ENCODE measurements at regions not wholly inside any gene's neighbourhood (a gene's known extent, or its start where the extent isn't known, plus 50 kb on each side); places are given as distances from the start of the nearest gene placed in this dataset.

DNA sequence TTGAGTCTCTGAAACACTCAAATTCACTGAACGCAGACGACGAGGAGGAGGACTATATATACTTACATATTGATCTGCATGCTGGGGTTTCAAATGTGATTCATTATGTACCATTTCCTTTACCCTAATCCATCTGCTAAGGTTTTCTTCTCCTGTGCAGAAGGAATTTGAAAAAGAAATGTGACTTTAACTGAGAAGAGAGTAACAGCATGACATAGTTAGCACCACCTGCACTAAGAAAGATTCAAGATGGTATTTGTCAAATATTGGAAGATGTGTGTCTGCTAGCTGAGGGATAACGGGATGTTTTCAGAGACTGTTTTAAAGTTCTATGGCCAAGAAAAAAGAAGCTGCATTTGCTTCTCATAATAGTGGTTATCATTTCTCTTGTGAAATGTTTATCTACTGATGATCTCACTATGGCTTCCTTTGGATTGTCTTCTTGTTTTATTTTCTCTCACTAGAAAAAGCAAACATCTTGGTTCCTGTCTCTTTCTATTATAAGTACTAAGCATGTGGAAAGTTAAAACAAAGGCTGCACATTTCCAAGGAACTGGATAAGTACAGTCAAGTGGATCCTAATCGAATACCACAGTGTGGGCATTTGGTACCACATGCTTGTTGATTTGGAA, 89.8 kb upstream of the TLE4 start:
- Histone ChIP-seq H3K27me3 (ENCODE audit: control insufficient read depth, insufficient read depth, low read length) (no peaks in the 10 kb centered on the region), H3K4me3 (ENCODE audit: low read length) (no peak overlapping the region), H3K9me3 (ENCODE audit: control insufficient read depth, insufficient read depth, low read length) (no peaks in the 10 kb centered on the region), H3K4me1 (ENCODE audit: control insufficient read depth, insufficient read depth, low read length) (no peaks in the 10 kb centered on the region), H3K27ac (ENCODE audit: low read length) (no peak overlapping the region), H3K36me3 (ENCODE audit: control insufficient read depth, insufficient read depth, low read length) (no peaks in the 10 kb centered on the region)
- ATAC-seq (no peak), DNase-seq (no peak)
- TF ChIP-seq CTCF (IDR thresholded peaks at IDR 0.05), result no peak
- Mint-ChIP-seq H3K4me3 (no peak overlapping the region), H3K4me1 (peaks cover 4 to 5% of the 10 kb centered on the region in 2 donors), H3K9me3 (peaks cover 0 to 2% of the 10 kb centered on the region in 2 donors), H3K27me3 (ENCODE audit: low read depth in 2 of 2) (peaks cover 0 to 3% of the 10 kb centered on the region in 2 donors), H3K27ac (no peak overlapping the region), H3K36me3 (no peaks in the 10 kb centered on the region)
- intact Hi-C loops (cut with micrococcal nuclease), result no loop called here
- 88% methylated on average over 5 of the region's 5 CpGs for WGBS (ENCODE audit: insufficient coverage)

DNA sequence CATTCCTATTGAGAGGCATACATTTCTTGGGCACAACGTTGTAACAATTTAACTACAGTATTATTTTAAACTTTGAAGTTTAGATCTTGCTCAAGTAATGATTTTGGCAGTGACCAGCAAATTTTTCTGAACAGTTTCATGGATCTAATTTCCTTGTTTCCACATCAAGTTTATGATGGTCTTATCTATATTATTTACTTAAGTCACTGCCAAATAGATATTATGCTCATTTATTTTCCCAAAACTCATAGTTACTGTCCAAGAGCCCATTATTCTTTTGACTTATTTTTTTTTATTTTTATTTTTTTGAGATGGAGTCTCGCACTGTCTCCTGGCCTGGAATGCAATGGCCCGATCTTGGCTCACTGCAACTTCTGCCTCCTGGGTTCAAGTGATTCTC, 86.5 kb upstream of the TLE4 start:
- peaks cover 0 to 2% of the 10 kb centered on the region in 2 donors for H3K9me3 Mint-ChIP-seq
- ATAC-seq (no peak), DNase-seq (no peak)
- no peaks in the 10 kb centered on the region for H3K36me3 Mint-ChIP-seq
- H3K9me3 ChIP-seq (ENCODE audit: control insufficient read depth, insufficient read depth, low read length), result no peaks in the 10 kb centered on the region
- H3K27ac Mint-ChIP-seq, result no peak overlapping the region
- WGBS (ENCODE audit: insufficient coverage), result 90% methylated on average over 2 of the region's 3 CpGs
- TF ChIP-seq CTCF (IDR thresholded peaks at IDR 0.05), result no peak
- H3K27me3 ChIP-seq (ENCODE audit: control insufficient read depth, insufficient read depth, low read length), result no peaks in the 10 kb centered on the region
- no peak overlapping the region for H3K4me3 Mint-ChIP-seq
- H3K27ac ChIP-seq (ENCODE audit: low read length), result no peak overlapping the region
- H3K4me1 Mint-ChIP-seq, result no peaks in the 10 kb centered on the region
- intact Hi-C loops (cut with micrococcal nuclease), result no loop called here
- H3K4me3 ChIP-seq (ENCODE audit: low read length), result no peak overlapping the region
- no peaks in the 10 kb centered on the region for H3K4me1 ChIP-seq (ENCODE audit: control insufficient read depth, insufficient read depth, low read length)
- H3K27me3 Mint-ChIP-seq (ENCODE audit: low read depth in 2 of 2), result peaks cover 0 to 3% of the 10 kb centered on the region in 2 donors
- no peaks in the 10 kb centered on the region for H3K36me3 ChIP-seq (ENCODE audit: control insufficient read depth, insufficient read depth, low read length)

DNA sequence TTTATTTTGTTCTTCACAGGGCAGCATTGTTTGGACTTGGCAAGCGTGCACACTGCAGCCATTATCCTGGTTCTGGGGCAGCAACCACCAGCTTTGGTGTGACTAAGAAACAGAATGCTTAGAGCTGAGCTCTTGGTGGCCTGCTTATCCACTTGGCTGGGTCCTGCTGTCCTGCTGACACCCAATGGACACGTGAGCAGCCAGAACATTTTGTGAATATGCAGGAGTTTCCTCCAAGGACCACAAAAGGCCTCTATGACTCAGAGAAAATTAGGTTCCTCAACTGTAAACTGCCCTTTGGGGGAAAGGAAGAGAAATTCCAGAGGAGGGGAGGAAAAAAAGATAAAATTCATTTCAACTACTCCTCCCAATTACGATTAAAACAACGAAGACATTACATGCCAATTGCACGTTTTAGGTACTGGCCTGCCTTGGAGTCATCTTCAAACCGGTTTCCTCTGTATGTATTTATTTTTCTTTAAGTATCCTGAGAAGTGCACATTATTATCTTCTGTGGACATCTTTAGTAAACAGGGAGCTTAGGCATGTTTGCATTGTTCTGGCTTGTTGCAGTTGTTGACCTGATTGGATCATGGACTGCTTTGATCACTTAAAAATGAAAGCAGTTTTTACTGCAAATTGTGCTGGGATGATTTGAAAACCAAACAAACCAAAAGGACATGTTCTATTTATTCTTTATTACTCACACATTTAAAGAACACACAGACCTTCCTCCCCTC, 82.3 kb upstream of the TLE4 start:
- Histone ChIP-seq H3K27ac (ENCODE audit: low read length) (no peak overlapping the region), H3K9me3 (ENCODE audit: control insufficient read depth, insufficient read depth, low read length) (no peaks in the 10 kb centered on the region), H3K36me3 (ENCODE audit: control insufficient read depth, insufficient read depth, low read length) (no peaks in the 10 kb centered on the region), H3K4me1 (ENCODE audit: control insufficient read depth, insufficient read depth, low read length) (no peaks in the 10 kb centered on the region), H3K27me3 (ENCODE audit: control insufficient read depth, insufficient read depth, low read length) (no peaks in the 10 kb centered on the region), H3K4me3 (ENCODE audit: low read length) (no peak overlapping the region)
- Mint-ChIP-seq H3K36me3 (peaks cover 7% of the 10 kb centered on the region), H3K4me3 (no peak overlapping the region), H3K9me3 (peaks cover 0 to 2% of the 10 kb centered on the region in 2 donors), H3K27ac (no peak overlapping the region), H3K27me3 (ENCODE audit: low read depth in 2 of 2) (peaks cover 3 to 13% of the 10 kb centered on the region in 2 donors), H3K4me1 (no peaks in the 10 kb centered on the region)
- DNase-seq, result no peak
- WGBS (ENCODE audit: insufficient coverage), result 81% methylated on average over 5 of the region's 6 CpGs
- intact Hi-C loops (cut with micrococcal nuclease), result no loop called here
- no peak for TF ChIP-seq CTCF (IDR thresholded peaks at IDR 0.05)
- no peak for ATAC-seq
